C4-2B (cell line): ENCODE measurements at regions not wholly inside any gene's neighbourhood (a gene's known extent, or its start where the extent isn't known, plus 50 kb on each side); places are given as distances from the start of the nearest gene placed in this dataset.

Experiments
- H3K27ac ChIP-seq: fragments of 450-650 bp; 2 replicates; pipeline ENCODE4 v1.5.1; 2017
- ZFX ChIP-seq: fragments of 450-650 bp; IDR thresholded peaks from 2 replicates; pipeline ENCODE4 v1.6.1; 2017
- TF ChIP-seq, protein P1 (sequence below): fragments of 450-650 bp; conservative IDR thresholded peaks from 2 replicates; pipeline ENCODE4 v1.5.1; 2017; ENCODE audit warnings: mild to moderate bottlenecking

DNA sequence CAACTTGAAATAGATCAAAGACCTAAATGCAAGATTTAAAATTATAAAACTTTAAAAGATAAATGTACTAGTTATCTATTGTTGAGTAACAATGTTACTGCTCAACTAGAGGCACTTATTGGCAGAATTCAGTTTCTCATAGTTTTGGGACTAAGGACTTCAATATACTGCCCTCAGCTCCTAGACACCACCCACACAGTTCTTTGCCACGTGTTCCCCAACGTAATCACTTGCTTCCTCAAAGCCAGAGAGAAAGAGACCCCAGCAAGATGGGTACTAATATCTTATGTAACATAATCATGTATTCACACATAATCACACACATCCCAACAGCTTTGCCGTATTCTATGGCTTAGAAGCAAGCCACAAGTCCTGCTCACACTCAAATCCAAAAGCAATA is 50.3 kb upstream of the SLC22A16 start:
- TF ChIP-seq ZFX = no peak
- TF ChIP-seq, protein P1, sequence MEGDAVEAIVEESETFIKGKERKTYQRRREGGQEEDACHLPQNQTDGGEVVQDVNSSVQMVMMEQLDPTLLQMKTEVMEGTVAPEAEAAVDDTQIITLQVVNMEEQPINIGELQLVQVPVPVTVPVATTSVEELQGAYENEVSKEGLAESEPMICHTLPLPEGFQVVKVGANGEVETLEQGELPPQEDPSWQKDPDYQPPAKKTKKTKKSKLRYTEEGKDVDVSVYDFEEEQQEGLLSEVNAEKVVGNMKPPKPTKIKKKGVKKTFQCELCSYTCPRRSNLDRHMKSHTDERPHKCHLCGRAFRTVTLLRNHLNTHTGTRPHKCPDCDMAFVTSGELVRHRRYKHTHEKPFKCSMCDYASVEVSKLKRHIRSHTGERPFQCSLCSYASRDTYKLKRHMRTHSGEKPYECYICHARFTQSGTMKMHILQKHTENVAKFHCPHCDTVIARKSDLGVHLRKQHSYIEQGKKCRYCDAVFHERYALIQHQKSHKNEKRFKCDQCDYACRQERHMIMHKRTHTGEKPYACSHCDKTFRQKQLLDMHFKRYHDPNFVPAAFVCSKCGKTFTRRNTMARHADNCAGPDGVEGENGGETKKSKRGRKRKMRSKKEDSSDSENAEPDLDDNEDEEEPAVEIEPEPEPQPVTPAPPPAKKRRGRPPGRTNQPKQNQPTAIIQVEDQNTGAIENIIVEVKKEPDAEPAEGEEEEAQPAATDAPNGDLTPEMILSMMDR = no peak

More for the DNA sequence above, 50.3 kb upstream of the SLC22A16 start:
- H3K27ac ChIP-seq = peak overlapping the region; percentile 77
